Endothelial cell of umbilical vein (primary cell): ENCODE measurements at regions not wholly inside any gene's neighbourhood (a gene's known extent, or its start where the extent isn't known, plus 50 kb on each side); places are given as distances from the start of the nearest gene placed in this dataset.

Source experiments
- BruUV-seq: library from RNA; stranded (reverse); fragments of 400-500 nt; replicated peaks from 2 replicates; lab custom pipeline; 2021; lab: Mats Ljungman, UMichigan
- CTCF ChIA-PET: fragments of 300-600, 350-600 bp; sonication (Branson Sonifier 250); formaldehyde crosslinking; loops from one replicate; lab custom pipeline; 2021; ENCODE audit warnings: antibody characterized with exemption, inconsistent platforms; lab: Charles Lee
- POLR2A ChIA-PET: fragments of 300-600, 350-600 bp; sonication (Branson Sonifier 250); formaldehyde crosslinking; loops from one replicate; lab custom pipeline; 2021; ENCODE audit warnings: antibody characterized with exemption, inconsistent platforms; lab: Charles Lee
- DNase-seq: peaks from one replicate; pipeline ENCODE4 v3.0.0-alpha.2; 2011; ENCODE audit warnings: low read depth, low spot score
- FAIRE-seq: peaks from 2 replicates; lab custom pipeline; 2011; peaks lifted over from hg19 to GRCh38; lab: Jason Lieb, UNC
- H2AFZ ChIP-seq: 2 replicates; pipeline ENCODE4 v1.6.0; 2012; ENCODE audit warnings: low read depth, low read length, control low read depth, inconsistent platforms
- H3K27ac ChIP-seq: 2 replicates; pipeline ENCODE4 v1.5.1; 2011; ENCODE audit warnings: low read depth, mild to moderate bottlenecking, control low read depth, low read length, moderate library complexity; ENCODE audit not compliant: insufficient read depth
- H3K27me3 ChIP-seq, 2 experiments: 2 replicates each; pipeline versions ENCODE4 v1.6.0 to v1.6.1; 2011; ENCODE audit warnings: low read length in 2 of 2, mixed read lengths in 1 of 2; ENCODE audit not compliant: control insufficient read depth in 2 of 2, insufficient read depth in 2 of 2
- H3K36me3 ChIP-seq, 2 experiments: 2 replicates in 1 of 2; 3 replicates in 1 of 2; pipeline ENCODE4 v1.5.1; 2011; ENCODE audit warnings: low read length in 2 of 2, mild to moderate bottlenecking in 1 of 2, moderate library complexity in 1 of 2; ENCODE audit not compliant: control insufficient read depth in 2 of 2, insufficient read depth in 2 of 2; ENCODE audit errors: extremely low read depth in 1 of 2
- H3K4me1 ChIP-seq: 3 replicates; pipeline ENCODE4 v1.5.1; 2011; ENCODE audit warnings: mild to moderate bottlenecking, low read length; ENCODE audit not compliant: control insufficient read depth, insufficient read depth; ENCODE audit errors: extremely low read depth
- H3K4me2 ChIP-seq: 2 replicates; pipeline ENCODE4 v1.6.1; 2011; ENCODE audit warnings: low read length, control low read depth, mixed read lengths; ENCODE audit not compliant: insufficient read depth
- H3K4me3 ChIP-seq, 3 experiments: fragments of 200-600 bp in 1 of 3; sonication (generic), shearing (Covaris generic) in 1 of 3; replicated peaks in 1 of 3; 2 replicates each; pipeline ENCODE4 v1.5.1; 2011 to 2016; ENCODE audit warnings: control low read depth in 3 of 3, low read length in 3 of 3, mild to moderate bottlenecking in 2 of 3, inconsistent platforms in 1 of 3, low read depth in 1 of 3, moderate library complexity in 1 of 3; ENCODE audit not compliant: insufficient read depth in 1 of 3
- H3K79me2 ChIP-seq: 2 replicates; pipeline ENCODE4 v1.6.0; 2012; ENCODE audit warnings: low read length, inconsistent platforms; ENCODE audit not compliant: control insufficient read depth, insufficient read depth
- H3K9ac ChIP-seq: replicated peaks from 2 replicates; pipeline ENCODE3; 2011; ENCODE audit warnings: low read length, control low read depth; ENCODE audit not compliant: insufficient read depth; ENCODE audit errors: extremely low read depth
- H3K9me1 ChIP-seq: replicated peaks from 3 replicates; pipeline ENCODE4 v1.6.0; 2011; ENCODE audit warnings: mild to moderate bottlenecking, low read length; ENCODE audit not compliant: control insufficient read depth, insufficient read depth; ENCODE audit errors: extremely low read depth
- H3K9me3 ChIP-seq: replicated peaks from 2 replicates; pipeline ENCODE4 v1.5.1; 2012; ENCODE audit warnings: low read length, inconsistent platforms; ENCODE audit not compliant: control insufficient read depth, insufficient read depth
- H4K20me1 ChIP-seq: replicated peaks from 2 replicates; pipeline ENCODE3; 2011; ENCODE audit warnings: mild to moderate bottlenecking, low read length; ENCODE audit not compliant: control insufficient read depth, insufficient read depth; ENCODE audit errors: extremely low read depth
- EZH2 ChIP-seq: IDR thresholded peaks from 2 replicates; pipeline ENCODE4 v1.6.1; 2012; ENCODE audit warnings: borderline replicate concordance, low read depth, mild to moderate bottlenecking, moderate library complexity, low read length, inconsistent platforms; ENCODE audit not compliant: severe bottlenecking
- FOS ChIP-seq: IDR thresholded peaks from 2 replicates; pipeline ENCODE4 v1.6.1; 2011; ENCODE audit warnings: mild to moderate bottlenecking, low read length, moderate library complexity, borderline replicate concordance; ENCODE audit not compliant: insufficient read depth
- GATA2 ChIP-seq: IDR thresholded peaks from 2 replicates; pipeline ENCODE4 v1.7.0; 2011; ENCODE audit warnings: low read depth, mild to moderate bottlenecking, moderate library complexity, mixed read lengths, low read length; ENCODE audit not compliant: insufficient read length, insufficient read depth
- JUN ChIP-seq: IDR thresholded peaks from 2 replicates; pipeline ENCODE4 v1.6.1; 2011; ENCODE audit warnings: borderline replicate concordance, low read depth; ENCODE audit not compliant: insufficient read length, insufficient read depth
- MYC ChIP-seq: IDR thresholded peaks from one replicate; pipeline ENCODE4 v1.6.1; 2011; ENCODE audit warnings: mild to moderate bottlenecking, low read depth, low read length
- POLR2A ChIP-seq: IDR thresholded peaks from 2 replicates; pipeline ENCODE4 v1.6.1; 2012; ENCODE audit warnings: low read depth, mild to moderate bottlenecking, control low read depth, low read length
- POLR2AphosphoS5 ChIP-seq: IDR thresholded peaks from 2 replicates; pipeline ENCODE4 v1.6.1; 2012; ENCODE audit warnings: low read depth, mild to moderate bottlenecking, control low read depth, low read length, moderate library complexity; ENCODE audit not compliant: insufficient read depth
- dilution Hi-C: fragments of 300-500 bp; cut with MboI; formaldehyde crosslinking; loops from one replicate; pipeline ENCODE4 v1.15.0; 2019; ENCODE audit warnings: low sequenced_read_pairs; ENCODE audit not compliant: extremely low pct_ligation_motif_present
- intact Hi-C: fragments of 100-400 bp; cut with micrococcal nuclease; formaldehyde crosslinking; loops from one replicate; pipeline ENCODE4 v1.10.0; 2022
- TF ChIP-seq, protein P1 (sequence below), 2 donors: IDR thresholded peaks; 1 replicate in 1 of 2; 2 replicates in 1 of 2; pipeline ENCODE4 v1.5.1; 2011; ENCODE audit warnings: low read length in 2 of 2, mild to moderate bottlenecking in 2 of 2, moderate library complexity in 2 of 2, control low read depth in 1 of 2, inconsistent platforms in 1 of 2, low read depth in 1 of 2; ENCODE audit not compliant: insufficient read depth in 1 of 2; ENCODE audit errors: extremely low read depth in 1 of 2
- TF ChIP-seq, protein P2 (sequence below): IDR thresholded peaks from 2 replicates; pipeline ENCODE4 v1.6.1; 2011; ENCODE audit not compliant: insufficient read depth, insufficient read length

DNA sequence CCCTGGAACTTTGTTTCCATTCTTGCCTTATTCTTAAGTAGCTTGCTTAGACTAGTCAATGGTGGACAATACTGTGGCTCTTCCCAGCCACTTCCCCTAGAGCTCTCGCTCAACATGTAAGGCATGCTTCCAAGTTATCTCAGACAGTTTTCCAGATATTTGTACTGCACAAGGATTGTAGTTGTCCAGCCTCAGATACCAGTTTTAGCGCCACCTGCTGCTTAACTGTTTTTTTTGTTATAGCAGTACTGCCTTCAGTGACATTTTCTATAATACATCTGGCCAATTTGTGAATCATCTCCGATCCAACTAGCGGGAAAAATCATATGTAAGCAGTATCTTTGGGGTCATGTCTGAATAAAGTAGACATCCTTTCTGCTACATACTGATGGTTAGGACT is 346.7 kb upstream of the ADGRL4 start:
- FAIRE-seq, result peak; percentile 85
- no TSS peak for BruUV-seq
- Histone ChIP-seq H3K4me3 (no peak overlapping the region), H3K27me3 (no peaks in the 10 kb centered on the region), H2AFZ (peak overlapping the region; percentile 59), H4K20me1 (no peaks in the 10 kb centered on the region), H3K4me1 (no peaks in the 10 kb centered on the region), H3K36me3 (no peaks in the 10 kb centered on the region), H3K27ac (no peak overlapping the region), H3K9me3 (no peaks in the 10 kb centered on the region), H3K9me1 (no peaks in the 10 kb centered on the region), H3K79me2 (no peaks in the 10 kb centered on the region), H3K4me2 (no peak overlapping the region), H3K9ac (no peak overlapping the region)
- dilution Hi-C loops, result no loop called here
- CTCF ChIA-PET, result interaction anchor here (0.6 to 5.1 kb wide), 19 partner anchors 9 to 736 kb away, joined by 3 to 94 read pairs (median 3); no protein-coding TSS in a partner anchor
- intact Hi-C loops, result loop anchor here (1.0 to 10.0 kb wide), 6 partner anchors 94 to 736 kb away; partner anchors contain the start of gene ADGRL4
- DNase-seq, result peak; percentile 67
- TF ChIP-seq POLR2AphosphoS5, result no peak
- TF ChIP-seq, protein P1, sequence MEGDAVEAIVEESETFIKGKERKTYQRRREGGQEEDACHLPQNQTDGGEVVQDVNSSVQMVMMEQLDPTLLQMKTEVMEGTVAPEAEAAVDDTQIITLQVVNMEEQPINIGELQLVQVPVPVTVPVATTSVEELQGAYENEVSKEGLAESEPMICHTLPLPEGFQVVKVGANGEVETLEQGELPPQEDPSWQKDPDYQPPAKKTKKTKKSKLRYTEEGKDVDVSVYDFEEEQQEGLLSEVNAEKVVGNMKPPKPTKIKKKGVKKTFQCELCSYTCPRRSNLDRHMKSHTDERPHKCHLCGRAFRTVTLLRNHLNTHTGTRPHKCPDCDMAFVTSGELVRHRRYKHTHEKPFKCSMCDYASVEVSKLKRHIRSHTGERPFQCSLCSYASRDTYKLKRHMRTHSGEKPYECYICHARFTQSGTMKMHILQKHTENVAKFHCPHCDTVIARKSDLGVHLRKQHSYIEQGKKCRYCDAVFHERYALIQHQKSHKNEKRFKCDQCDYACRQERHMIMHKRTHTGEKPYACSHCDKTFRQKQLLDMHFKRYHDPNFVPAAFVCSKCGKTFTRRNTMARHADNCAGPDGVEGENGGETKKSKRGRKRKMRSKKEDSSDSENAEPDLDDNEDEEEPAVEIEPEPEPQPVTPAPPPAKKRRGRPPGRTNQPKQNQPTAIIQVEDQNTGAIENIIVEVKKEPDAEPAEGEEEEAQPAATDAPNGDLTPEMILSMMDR (IDR thresholded peaks at IDR 0.05; ENCODE audit: extremely low read depth in 1 of 2, insufficient read depth in 1 of 2, low read depth in 1 of 2, low read length in 2 of 2), result peak; percentile 42 to 47
- POLR2A ChIA-PET, result no interaction called here

DNA sequence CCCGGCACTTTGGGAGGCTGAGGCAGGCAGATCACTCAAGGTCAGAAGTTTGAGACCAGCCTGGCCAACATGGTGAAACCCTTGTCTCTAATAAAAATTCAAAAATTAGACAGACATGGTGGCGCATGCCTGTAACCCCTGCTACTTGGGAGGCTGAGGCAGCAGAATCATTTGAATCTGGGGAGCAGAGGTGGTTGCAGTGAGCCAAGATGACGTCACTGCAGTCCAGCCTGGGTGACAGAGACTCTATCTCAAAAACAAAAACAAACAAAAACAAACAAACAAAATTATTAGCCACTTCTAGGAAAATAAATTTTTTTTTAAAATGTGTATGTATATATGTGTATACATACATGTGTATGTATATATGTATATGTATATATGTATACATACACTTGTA is 320.3 kb upstream of the ADGRL4 start:
- no peaks in the 10 kb centered on the region for H3K27me3 ChIP-seq
- H3K9me1 ChIP-seq, result no peaks in the 10 kb centered on the region
- intact Hi-C loops (no loop called here), dilution Hi-C loops (no loop called here)
- TF ChIP-seq, protein P1 (IDR thresholded peaks at IDR 0.05; ENCODE audit: extremely low read depth in 1 of 2, insufficient read depth in 1 of 2, low read depth in 1 of 2, low read length in 2 of 2), result no peak
- TF ChIP-seq MYC, result no peak
- no peak for TF ChIP-seq EZH2
- TF ChIP-seq, protein P2, sequence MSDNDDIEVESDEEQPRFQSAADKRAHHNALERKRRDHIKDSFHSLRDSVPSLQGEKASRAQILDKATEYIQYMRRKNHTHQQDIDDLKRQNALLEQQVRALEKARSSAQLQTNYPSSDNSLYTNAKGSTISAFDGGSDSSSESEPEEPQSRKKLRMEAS, result no peak
- no peak for TF ChIP-seq GATA2
- TF ChIP-seq POLR2A, result no peak
- TF ChIP-seq JUN, result no peak
- no peak for TF ChIP-seq POLR2AphosphoS5
- no peak for TF ChIP-seq FOS
- H3K9ac ChIP-seq, result no peak overlapping the region
- H4K20me1 ChIP-seq, result no peaks in the 10 kb centered on the region
- H3K4me3 ChIP-seq, result no peak overlapping the region
- no peaks in the 10 kb centered on the region for H3K9me3 ChIP-seq
- peaks cover 5% of the 10 kb centered on the region for H3K4me1 ChIP-seq
- FAIRE-seq, result no peak
- H3K4me2 ChIP-seq, result no peak overlapping the region
- H3K27ac ChIP-seq, result no peak overlapping the region
- H3K79me2 ChIP-seq, result no peaks in the 10 kb centered on the region
- ChIA-PET POLR2A (no interaction called here), CTCF (no interaction called here)
- DNase-seq, result no peak
- H2AFZ ChIP-seq, result no peak overlapping the region
- no peaks in the 10 kb centered on the region for H3K36me3 ChIP-seq
- BruUV-seq, result no TSS peak
